ENCODE measurements at regions not wholly inside any gene's neighbourhood (a gene's known extent, or its start where the extent isn't known, plus 50 kb on each side); places are given as distances from the start of the nearest gene placed in this dataset.

GRCh38 chr5:96093890-96094381 lies 132.3 kb upstream of the ELL2 start:
- TF ChIP-seq ETV6 (CRISPR knock-in tag; IDR thresholded peaks at IDR 0.05) (no peak), FOXJ3 (CRISPR knock-in tag; IDR thresholded peaks at IDR 0.05; ENCODE audit: borderline replicate concordance) (no peak), NR2C2 (CRISPR knock-in tag; IDR thresholded peaks at IDR 0.05) (no peak), RORB (CRISPR knock-in tag; IDR thresholded peaks at IDR 0.05) (no peak), KAT7 (CRISPR knock-in tag; IDR thresholded peaks at IDR 0.05; ENCODE audit: borderline replicate concordance) (no peak), USF1 (CRISPR knock-in tag; IDR thresholded peaks at IDR 0.05) (no peak), HMGXB4 (CRISPR knock-in tag; IDR thresholded peaks at IDR 0.05) (no peak)
- TF ChIP-seq, protein P1, sequence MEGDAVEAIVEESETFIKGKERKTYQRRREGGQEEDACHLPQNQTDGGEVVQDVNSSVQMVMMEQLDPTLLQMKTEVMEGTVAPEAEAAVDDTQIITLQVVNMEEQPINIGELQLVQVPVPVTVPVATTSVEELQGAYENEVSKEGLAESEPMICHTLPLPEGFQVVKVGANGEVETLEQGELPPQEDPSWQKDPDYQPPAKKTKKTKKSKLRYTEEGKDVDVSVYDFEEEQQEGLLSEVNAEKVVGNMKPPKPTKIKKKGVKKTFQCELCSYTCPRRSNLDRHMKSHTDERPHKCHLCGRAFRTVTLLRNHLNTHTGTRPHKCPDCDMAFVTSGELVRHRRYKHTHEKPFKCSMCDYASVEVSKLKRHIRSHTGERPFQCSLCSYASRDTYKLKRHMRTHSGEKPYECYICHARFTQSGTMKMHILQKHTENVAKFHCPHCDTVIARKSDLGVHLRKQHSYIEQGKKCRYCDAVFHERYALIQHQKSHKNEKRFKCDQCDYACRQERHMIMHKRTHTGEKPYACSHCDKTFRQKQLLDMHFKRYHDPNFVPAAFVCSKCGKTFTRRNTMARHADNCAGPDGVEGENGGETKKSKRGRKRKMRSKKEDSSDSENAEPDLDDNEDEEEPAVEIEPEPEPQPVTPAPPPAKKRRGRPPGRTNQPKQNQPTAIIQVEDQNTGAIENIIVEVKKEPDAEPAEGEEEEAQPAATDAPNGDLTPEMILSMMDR (IDR thresholded peaks at IDR 0.05) = no peak
